ENCODE measurements at regions not wholly inside any gene's neighbourhood (a gene's known extent, or its start where the extent isn't known, plus 50 kb on each side); places are given as distances from the start of the nearest gene placed in this dataset.

GRCh38 chr11:121898903-121899302 lies 217.1 kb downstream of the BLID start:
- ATAC-seq = no peak

- no peak for ATAC-seq
Observed at GRCh38 chr11:121895919-121896318, 220.1 kb downstream of the BLID start.

- ATAC-seq = no peak
Observed at GRCh38 chr11:121894581-121894980, 221.4 kb downstream of the BLID start.

DNA sequence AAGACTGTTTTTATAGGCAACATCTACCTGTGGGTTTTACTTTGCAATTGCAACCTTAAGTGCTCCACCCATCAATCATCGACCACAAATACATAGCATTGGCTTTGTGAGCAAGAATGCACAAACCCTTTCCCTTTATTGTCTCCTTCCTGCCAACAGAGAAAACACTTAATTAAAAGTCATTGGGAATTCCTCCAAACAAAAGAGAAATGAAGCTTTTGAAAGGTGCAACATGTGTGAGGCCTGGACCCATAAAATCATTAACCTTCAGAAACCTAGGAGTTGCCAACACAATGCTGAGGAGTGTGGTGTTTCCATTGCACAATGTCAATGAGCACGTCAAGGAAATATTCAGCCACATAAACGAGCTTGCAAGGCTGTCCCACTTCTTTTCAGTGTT lies 223.2 kb downstream of the BLID start:
- ATAC-seq = no peak

DNA sequence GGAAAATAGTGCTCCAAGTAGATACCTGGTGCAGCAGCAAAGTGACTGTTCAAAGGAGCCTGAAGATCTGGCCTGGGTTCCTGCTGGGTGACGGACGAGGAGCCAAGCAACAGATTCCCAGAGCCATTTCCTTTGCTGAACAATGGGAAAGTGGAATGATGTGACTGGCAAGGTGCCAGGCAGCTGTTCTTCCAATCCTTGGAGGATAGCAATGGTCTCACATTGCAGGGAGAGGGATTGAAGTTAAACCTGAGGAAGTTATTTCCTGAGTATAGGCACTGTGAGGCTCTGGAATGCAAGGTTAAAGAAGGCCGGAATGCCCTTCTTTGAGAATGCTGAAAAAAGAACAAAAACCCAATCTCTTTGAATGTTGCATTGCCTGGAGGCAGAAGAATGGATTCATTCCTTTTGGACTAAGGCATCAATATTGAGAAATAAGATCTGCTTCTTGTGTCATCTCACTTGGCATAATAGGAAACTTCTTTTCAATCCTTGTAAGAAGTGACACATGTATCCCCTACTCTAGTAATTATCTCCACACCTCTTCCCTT lies 223.8 kb downstream of the BLID start:
- no peak for ATAC-seq

GRCh38 chr11:121890946-121891515 lies 225.0 kb downstream of the BLID start:
- ATAC-seq = no peak

DNA sequence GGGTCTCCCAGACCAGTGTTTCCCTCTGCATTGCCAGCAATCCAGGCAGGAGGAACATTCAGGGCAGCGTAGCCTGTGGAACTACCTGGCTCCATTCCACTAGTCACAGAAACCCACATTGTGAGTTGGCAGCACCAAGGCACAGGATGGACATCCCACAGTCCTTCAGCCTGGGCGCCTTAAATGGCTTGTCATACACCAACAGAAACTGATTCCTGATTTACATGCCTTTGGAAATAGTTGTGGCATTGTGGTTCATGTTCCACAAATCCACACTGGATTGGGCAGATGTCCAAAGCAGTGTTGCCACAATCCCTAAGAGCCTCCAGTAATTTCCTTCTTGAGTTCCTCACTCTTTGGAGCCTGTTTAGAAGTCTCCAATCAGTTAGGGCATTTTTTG lies 225.6 kb downstream of the BLID start:
- ATAC-seq = no peak

DNA sequence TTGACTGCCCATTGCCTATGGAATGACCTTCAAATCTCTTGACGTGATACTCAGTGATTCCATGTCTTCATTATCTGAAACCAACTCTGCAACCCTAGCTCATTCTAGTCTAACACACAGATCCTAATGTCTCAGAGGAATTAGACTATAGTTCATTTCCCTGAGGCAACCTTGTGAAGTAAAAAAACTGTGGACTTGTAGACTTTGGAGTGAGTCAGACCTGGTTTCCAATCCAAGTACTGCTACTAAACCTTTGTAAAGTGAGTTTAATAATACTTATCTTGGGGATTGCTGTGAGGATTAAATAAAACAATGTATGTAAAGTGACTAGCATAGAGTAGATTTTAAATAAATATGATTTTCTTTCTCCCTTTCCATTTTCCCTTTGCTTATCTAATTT lies 226.1 kb downstream of the BLID start:
- no peak for ATAC-seq

- ATAC-seq = no peak
Observed at GRCh38 chr11:121889186-121889585, 226.8 kb downstream of the BLID start.

DNA sequence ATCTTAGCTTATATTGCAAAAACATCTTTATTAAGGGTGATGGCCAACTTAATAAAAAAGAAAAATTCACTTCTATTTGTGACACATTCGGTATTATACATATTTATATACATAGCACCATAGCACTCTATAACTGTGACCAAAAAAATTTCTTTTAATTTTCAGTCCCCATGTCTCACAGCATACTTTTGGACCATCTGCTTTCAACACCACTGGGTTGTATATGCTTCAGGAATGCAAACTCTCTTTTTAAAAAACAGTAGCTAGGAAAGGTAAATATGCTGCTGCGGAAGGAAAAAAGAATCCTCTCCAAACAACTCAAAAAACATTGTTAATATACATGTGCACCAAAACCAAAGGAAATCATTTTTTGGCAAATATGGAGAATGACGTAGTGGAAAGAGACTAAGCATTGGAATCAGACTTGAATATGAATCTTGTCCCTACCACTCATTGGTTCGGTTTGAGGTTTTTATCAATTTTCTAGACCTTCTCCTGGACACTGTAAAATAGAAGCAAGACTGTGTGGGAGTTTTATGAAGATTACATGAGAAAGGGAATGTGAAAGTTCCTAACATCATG lies 227.9 kb downstream of the BLID start:
- no peak for ATAC-seq

DNA sequence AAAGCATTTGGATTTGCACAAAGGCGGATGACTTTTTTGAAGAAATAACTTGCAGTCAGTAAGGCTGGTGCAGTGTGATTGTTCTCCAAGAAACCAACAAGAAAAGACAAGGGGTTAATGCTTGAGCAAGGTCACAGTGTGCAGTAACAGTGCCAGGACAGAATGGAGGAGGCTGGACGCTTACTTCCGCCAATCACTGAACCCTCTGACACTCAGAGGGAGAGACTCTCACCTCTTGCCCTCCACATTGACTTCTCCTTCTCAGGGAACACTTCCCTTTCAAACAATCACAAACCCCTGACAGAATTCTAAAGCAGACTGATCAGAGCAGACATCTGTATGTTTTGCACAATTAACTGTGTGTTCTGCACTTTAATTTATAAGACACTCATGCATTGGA lies 228.4 kb downstream of the BLID start:
- no peak for ATAC-seq

- no peak for ATAC-seq
Observed at GRCh38 chr11:121886996-121887395, 229.0 kb downstream of the BLID start.

DNA sequence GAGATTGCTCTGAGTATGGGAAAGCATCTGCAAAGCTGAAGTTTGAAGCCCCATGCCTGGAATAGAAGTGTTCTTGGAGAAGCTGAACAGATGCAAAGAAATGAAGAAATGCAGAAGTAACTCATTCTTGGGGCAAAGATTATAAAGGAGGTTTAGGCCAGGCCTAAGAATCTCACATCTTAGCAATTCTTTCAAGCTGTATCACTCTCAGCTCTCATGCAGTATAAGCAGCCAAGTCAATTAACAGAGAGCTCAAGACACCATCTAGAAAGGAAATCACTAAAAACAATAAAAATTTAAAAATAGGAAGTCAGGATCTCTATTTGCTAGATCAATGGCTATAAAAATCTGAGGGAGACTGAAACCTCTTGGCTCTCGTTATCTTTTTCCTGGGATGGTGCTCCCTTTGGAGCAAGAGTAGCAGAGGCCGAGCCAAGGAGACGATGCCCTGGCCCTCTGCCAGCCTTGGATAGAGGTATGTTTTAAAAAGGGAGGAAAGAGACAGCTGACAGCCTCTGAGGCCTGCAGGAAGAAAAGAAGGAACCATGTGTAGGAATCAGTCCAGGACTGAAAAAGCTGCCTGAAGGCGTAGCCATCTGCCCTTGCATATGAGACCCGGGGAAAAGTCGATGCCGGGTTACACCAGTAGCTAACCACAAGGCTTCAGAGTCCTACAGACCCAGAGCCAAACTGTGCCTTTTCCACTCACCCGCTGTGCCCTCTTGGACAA lies 229.8 kb downstream of the BLID start:
- ATAC-seq = no peak

DNA sequence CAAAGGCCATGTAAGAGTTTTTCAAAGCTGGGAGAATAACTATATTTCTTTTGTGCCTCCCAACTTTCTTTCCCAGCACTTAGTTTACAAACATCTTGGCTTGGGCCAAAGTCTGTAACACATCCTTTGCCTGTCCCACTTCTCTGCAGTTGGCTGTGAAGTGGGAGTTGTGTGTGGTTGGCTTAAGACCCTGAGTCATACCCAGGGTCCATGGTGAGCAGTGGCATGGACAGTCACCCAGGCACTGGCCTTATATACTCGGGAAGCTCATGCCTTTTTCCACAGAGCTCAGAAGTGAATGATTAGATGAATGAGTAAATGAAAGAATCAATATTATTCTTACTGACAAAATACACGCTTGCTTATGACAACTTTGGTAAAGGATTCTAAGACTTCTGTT lies 231.4 kb downstream of the BLID start:
- no peak for ATAC-seq

- ATAC-seq = no peak
Observed at GRCh38 chr11:121881806-121882205, 234.2 kb downstream of the BLID start.

GRCh38 chr11:121877152-121877551 lies 238.9 kb downstream of the BLID start:
- ATAC-seq = no peak

DNA sequence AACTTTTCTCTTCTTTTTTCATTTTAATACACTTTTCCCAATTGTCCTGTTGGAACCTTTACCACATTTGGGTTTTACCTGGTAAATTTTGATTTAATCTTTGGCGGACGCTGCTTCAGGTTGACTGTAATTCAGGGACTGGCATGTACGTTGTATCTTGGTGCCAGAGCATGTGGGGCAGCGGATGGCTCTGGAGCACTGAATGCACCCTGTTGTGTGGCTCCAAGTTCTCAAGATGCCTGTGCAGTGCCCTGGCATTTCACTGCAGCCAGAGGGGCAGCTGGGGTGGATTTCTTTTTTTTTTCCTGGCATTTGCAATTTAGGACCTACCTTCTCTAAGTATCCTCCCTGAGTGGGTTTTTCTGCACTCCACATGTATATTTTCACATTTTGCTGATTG lies 242.2 kb downstream of the BLID start:
- ATAC-seq = no peak

DNA sequence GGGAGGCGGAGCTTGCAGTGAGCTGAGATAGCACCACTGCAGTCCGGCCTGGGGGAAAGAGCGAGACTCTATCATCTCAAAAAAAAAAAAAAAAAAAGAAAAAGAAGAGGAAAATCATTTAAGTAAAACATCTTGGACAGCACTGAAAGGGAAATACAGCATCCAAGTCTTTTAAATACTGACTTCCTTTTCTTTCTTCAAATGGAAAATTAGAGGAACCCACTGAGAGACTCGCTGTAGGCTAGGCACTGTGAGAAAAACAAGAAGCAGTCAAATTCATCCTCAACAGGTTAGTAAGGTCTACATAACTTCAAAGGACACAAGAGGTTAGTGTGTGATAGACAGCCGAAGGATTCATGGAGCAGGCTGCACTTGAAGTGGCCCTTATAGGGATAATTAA lies 243.7 kb downstream of the BLID start:
- ATAC-seq = no peak

- no peak for ATAC-seq
Observed at GRCh38 chr11:121870206-121871045, 245.6 kb downstream of the BLID start.

DNA sequence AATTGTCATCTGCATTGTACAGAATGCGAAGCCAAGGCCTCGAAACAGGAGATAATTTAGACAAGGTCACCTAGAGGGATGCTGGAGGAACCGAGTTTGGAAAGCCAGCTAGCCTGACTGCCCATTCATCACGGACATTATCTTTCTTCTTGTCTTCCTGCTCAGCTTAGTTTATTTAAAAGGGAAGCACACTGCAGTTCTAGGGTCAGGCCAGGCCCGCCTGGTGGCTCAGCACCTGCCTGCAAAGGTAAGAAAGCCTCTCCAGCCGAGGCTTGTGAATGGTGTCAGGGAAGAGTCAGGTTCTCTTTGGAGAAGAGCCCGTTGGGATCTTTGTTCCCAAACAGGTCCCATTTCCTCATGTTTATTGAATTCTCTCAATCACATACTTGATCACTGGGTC lies 246.5 kb downstream of the BLID start:
- no peak for ATAC-seq

DNA sequence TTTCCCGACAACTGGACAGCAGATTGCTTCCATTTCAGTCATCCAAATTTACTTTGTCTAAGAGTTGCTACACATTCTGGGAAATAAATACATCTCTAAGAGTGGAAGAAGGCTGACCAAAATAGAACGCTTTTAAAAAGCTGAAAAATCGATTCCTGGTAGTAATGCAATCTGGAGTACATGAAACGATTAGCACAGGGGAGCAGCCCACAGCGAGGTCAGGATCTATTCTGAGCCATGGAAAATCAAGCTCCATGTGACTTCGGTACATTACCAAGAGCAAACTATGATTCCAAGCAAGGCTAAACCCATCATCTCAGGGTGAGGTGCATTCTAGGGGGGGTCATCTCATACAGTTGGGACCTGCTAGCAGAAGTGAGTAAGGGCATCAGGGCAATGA lies 249.3 kb downstream of the BLID start:
- no peak for ATAC-seq

DNA sequence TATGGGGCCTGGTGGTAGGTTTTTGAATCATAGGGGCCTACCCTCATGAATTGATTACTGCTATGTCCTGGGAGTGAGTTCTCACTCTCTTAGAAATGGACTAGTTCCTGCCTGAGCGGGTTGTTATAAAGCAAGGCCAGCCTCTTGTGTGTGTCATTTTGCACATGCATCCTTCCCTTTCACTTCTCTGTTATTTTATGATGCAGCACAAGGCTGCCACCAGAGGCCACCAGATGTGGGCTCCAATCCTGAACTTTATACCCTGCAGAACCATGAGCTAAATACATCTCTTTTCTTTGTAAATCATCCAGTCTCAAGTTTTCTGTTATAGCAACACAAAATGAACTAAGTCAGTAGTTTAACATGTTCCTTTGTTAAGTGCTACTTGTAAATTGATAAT lies 251.4 kb downstream of the BLID start:
- ATAC-seq = no peak

- no peak for ATAC-seq
Observed at GRCh38 chr11:121863126-121863525, 252.9 kb downstream of the BLID start.

Data from activated CD4-positive, CD25-positive, alpha-beta regulatory T cell treated with anti-CD3 and anti-CD28 coated beads, Interleukin-2, amount 50 U/mL, for 24 hours (primary cell).